GM18505 (cell line): ENCODE measurements at regions not wholly inside any gene's neighbourhood (a gene's known extent, or its start where the extent isn't known, plus 50 kb on each side); places are given as distances from the start of the nearest gene placed in this dataset.
A peak's percentile ranks its signal among the peaks of the same experiment; 100 is the strongest.

Experiments used
- ATAC-seq: cut with Tn5 transposase; IDR thresholded peaks from one replicate; pipeline ENCODE4 v1.9.1; 2021; ENCODE audit not compliant: unreplicated experiment
- POLR2A ChIP-seq: IDR thresholded peaks from 4 replicates; pipeline ENCODE4 v1.6.1; 2011; ENCODE audit warnings: borderline replicate concordance; ENCODE audit not compliant: insufficient read depth, insufficient read length; ENCODE audit errors: extremely low read depth

DNA sequence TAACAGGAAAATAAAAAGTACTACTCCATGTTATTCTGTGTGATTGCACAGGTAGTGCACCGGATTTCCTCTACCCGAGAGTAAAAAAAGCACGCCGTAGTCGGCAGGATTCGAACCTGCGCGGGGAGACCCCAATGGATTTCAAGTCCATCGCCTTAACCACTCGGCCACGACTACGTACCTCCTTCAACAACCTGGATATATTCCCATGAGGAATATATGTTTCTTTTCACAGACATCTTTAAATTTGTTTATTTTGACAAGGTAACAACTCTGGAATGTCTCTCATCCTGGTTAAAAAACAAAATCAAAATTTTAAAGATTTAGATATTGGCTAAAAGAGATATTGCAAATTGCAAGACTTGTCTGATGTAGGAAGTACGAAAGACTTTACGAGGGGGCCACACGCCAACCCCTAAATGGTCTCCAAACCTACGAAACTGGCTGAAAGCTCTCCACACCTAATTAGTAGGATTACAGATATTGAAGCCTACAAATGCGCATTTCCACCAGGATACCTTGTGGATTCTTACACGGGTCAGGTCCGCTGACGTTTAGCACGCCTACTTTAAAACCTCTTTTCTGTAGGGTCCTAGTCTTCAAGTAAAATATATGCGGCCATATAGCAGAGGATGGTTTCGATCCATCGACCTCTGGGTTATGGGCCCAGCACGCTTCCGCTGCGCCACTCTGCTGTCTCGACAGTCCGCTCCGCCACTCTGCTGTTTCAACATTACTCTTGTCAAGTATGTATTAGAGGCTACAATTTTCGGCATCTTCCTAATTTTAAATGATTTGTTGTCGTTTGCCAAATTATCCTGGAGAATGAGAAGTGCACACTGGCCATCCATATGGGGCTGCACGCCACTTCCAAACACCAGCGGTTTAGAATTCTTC is 52.2 kb upstream of the BTN3A2 start:
- ATAC-seq: peak; percentile 37
- TF ChIP-seq POLR2A: no peak
